GM12878 (cell line): ENCODE measurements at regions not wholly inside any gene's neighbourhood (a gene's known extent, or its start where the extent isn't known, plus 50 kb on each side); places are given as distances from the start of the nearest gene placed in this dataset.

ENCODE experiments used
- ATAC-seq: fragments of 200-7000 bp; cut with Tn5 transposase; 3 replicates; pipeline ENCODE4 v1.9.1; 2020; ENCODE audit warnings: mild to moderate bottlenecking, moderate library complexity
- BruUV-seq: library from RNA; stranded (reverse); fragments of 400-500 nt; replicated peaks from 2 replicates; lab custom pipeline; 2021; lab: Mats Ljungman, UMichigan
- CTCF ChIA-PET: fragments of 300-600 bp; sonication (Branson Sonifier 250); formaldehyde crosslinking; extraction: SDS; loops from one replicate; lab custom pipeline; 2021; ENCODE audit warnings: inconsistent platforms; lab: Yijun Ruan, JAX
- POLR2A ChIA-PET: fragments of 350-600 bp; formaldehyde crosslinking; extraction: SDS; loops from one replicate; lab custom pipeline; 2021; ENCODE audit warnings: inconsistent platforms; lab: Charles Lee
- RAD21 ChIA-PET: fragments of 300-600 bp; sonication (Branson Sonifier 250); formaldehyde crosslinking; loops from one replicate; lab custom pipeline; 2023; ENCODE audit warnings: antibody characterized with exemption; ENCODE audit not compliant: unreplicated experiment; lab: Charles Lee
- SMC1A ChIA-PET: fragments of 300-600 bp; sonication (Branson Sonifier 250); formaldehyde crosslinking; loops from one replicate; lab custom pipeline; 2023; ENCODE audit not compliant: unreplicated experiment, uncharacterized antibody; lab: Charles Lee
- DNase-seq: peaks from one replicate; pipeline ENCODE4 v3.0.0-alpha.2; 2011; ENCODE audit warnings: low read depth, low spot score
- FAIRE-seq: peaks from 3 replicates; lab custom pipeline; 2011; peaks lifted over from hg19 to GRCh38; lab: Jason Lieb, UNC
- H2AFZ ChIP-seq: 2 replicates; pipeline ENCODE4 v1.6.0; 2011; ENCODE audit warnings: low read depth, low read length, control low read depth; ENCODE audit not compliant: control insufficient read depth
- H3K27ac ChIP-seq: 2 replicates; pipeline ENCODE4 v1.5.1; 2011; ENCODE audit warnings: control low read depth; ENCODE audit not compliant: control insufficient read depth, insufficient read depth
- H3K27me3 ChIP-seq, 2 experiments: replicated peaks in 1 of 2; 2 replicates each; pipeline versions ENCODE4 v1.6.0 to v1.6.1; 2011; ENCODE audit warnings: low read length in 1 of 2; ENCODE audit not compliant: control insufficient read depth in 2 of 2, insufficient read depth in 2 of 2
- H3K36me3 ChIP-seq, 2 experiments: 2 replicates each; pipeline ENCODE4 v1.5.1; 2011; ENCODE audit warnings: low read length in 1 of 2; ENCODE audit not compliant: control insufficient read depth in 2 of 2, insufficient read depth in 2 of 2
- H3K4me1 ChIP-seq: 2 replicates; pipeline ENCODE4 v1.6.1; 2011; ENCODE audit warnings: mild to moderate bottlenecking, low read length, moderate library complexity, mixed read lengths; ENCODE audit not compliant: control insufficient read depth, insufficient read depth
- H3K4me2 ChIP-seq: 2 replicates; pipeline ENCODE4 v1.6.0; 2011; ENCODE audit warnings: control low read depth; ENCODE audit not compliant: control insufficient read depth, insufficient read depth
- H3K4me3 ChIP-seq: fragments of 200-600 bp; sonication (generic); 2 replicates; pipeline ENCODE4 v1.5.1; 2016
- H3K79me2 ChIP-seq: 2 replicates; pipeline ENCODE4 v1.6.0; 2011; ENCODE audit warnings: low read length; ENCODE audit not compliant: control insufficient read depth, insufficient read depth
- H3K9ac ChIP-seq: 2 replicates; pipeline ENCODE4 v1.8.0; 2011; ENCODE audit warnings: low read length, control low read depth, mixed read lengths; ENCODE audit not compliant: control insufficient read depth, insufficient read depth
- H3K9me3 ChIP-seq: replicated peaks from 3 replicates; pipeline ENCODE4 v1.5.1; 2011; ENCODE audit warnings: mild to moderate bottlenecking, low read length; ENCODE audit not compliant: control insufficient read depth, insufficient read depth
- H4K20me1 ChIP-seq: 2 replicates; pipeline ENCODE4 v1.6.0; 2011; ENCODE audit not compliant: control insufficient read depth, insufficient read depth
- ESRRA ChIP-seq: IDR thresholded peaks from 2 replicates; pipeline ENCODE4 v1.6.1; 2012; ENCODE audit warnings: mild to moderate bottlenecking, low read length, improper control_type of control experiment
- KAT2A ChIP-seq: conservative IDR thresholded peaks from 2 replicates; pipeline ENCODE4 v1.6.1; 2011; ENCODE audit warnings: low read depth, low read length; ENCODE audit not compliant: control insufficient read depth
- NFYA ChIP-seq: IDR thresholded peaks from 2 replicates; pipeline ENCODE4 v1.6.1; 2011; ENCODE audit warnings: low read depth, mild to moderate bottlenecking, low read length, improper control_type of control experiment, borderline replicate concordance
- NR2F1 ChIP-seq: fragments of 450-650 bp; conservative IDR thresholded peaks from 2 replicates; pipeline ENCODE4 v1.6.1; 2017; ENCODE audit warnings: mild to moderate bottlenecking
- SMAD1 ChIP-seq: fragments of 450-650 bp; IDR thresholded peaks from 2 replicates; pipeline ENCODE4 v1.6.1; 2018; ENCODE audit warnings: mild to moderate bottlenecking, low read depth; ENCODE audit not compliant: partially characterized antibody
- ZNF622 ChIP-seq: fragments of 450-650 bp; IDR thresholded peaks from 2 replicates; pipeline ENCODE4 v1.6.1; 2017; ENCODE audit warnings: mild to moderate bottlenecking, inconsistent platforms
- ZZZ3 ChIP-seq: IDR thresholded peaks from 2 replicates; pipeline ENCODE4 v1.6.1; 2011; ENCODE audit warnings: low read depth; ENCODE audit not compliant: control insufficient read depth, insufficient read length
- WGBS: methylation state at CpG from one replicate; pipeline ENCODE4 v1.1.6; 2016; ENCODE audit warnings: low lambda C conversion rate; ENCODE audit not compliant: insufficient replicate concordance, insufficient coverage; ENCODE audit errors: missing lambda C conversion rate; 5-methylcytosine and 5-hydroxymethylcytosine counted together
- in situ Hi-C: fragments of 300-500 bp; cut with MboI; formaldehyde crosslinking; loops from 9 replicates; pipeline ENCODE4 v1.14.3; 2018; ENCODE audit warnings: mixed read lengths
- intact Hi-C: fragments of 100-400 bp; cut with micrococcal nuclease; formaldehyde crosslinking; loops from one replicate; pipeline ENCODE4 v1.14.2; 2022; ENCODE audit not compliant: unreplicated experiment
- TF ChIP-seq, protein P1 (sequence below): fragments of 150-350 bp; IDR thresholded peaks from 2 replicates; pipeline ENCODE4 v1.6.1; 2014; ENCODE audit warnings: mild to moderate bottlenecking, low read depth, low read length
- TF ChIP-seq, protein P2 (sequence below): IDR thresholded peaks from 2 replicates; pipeline ENCODE4 v1.6.1; 2012; ENCODE audit warnings: low read length, inconsistent platforms
- TF ChIP-seq, protein P3 (sequence below): fragments of 450-650 bp; formaldehyde crosslinking; IDR thresholded peaks from 2 replicates; pipeline ENCODE4 v1.5.0; 2022; ENCODE audit warnings: mild to moderate bottlenecking, missing genetic modification characterization

DNA sequence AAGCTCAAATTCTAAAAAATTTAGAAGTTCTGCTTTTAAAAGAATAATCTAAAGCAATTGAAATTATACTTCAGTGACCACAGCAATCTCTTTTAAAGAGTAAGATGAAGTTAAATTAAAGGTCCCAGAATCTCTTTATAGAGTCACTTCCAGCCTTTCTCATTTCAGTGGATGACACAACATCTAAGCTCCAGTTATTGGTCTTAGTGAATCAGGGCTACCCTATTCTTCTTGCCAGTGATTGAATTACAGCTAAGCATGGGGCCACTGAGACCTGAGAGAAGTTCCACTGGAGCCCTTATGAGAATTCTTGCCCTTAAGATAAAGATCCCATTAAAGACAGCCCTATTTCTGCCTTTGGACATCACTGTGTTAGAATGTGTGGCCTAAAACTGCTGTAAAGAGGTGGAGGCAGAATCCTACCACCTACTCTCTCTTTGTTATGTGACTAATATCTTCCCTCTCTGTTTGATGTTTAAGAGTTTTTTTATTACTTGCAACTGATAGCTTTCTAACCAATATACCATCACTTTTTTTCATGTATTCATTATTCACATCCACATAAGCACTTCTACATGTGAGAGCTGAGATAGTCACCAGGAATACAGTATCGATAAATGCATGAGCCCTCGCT is 128.6 kb downstream of the UNC5CL start:
- Histone ChIP-seq H3K4me1 (no peaks in the 10 kb centered on the region), H3K27ac (no peak overlapping the region), H3K9me3 (no peaks in the 10 kb centered on the region), H3K79me2 (no peaks in the 10 kb centered on the region), H3K36me3 (no peaks in the 10 kb centered on the region), H3K4me3 (no peak overlapping the region), H4K20me1 (no peaks in the 10 kb centered on the region), H3K4me2 (no peak overlapping the region), H2AFZ (no peak overlapping the region), H3K27me3 (no peaks in the 10 kb centered on the region; a peak in 2 of 4 replicates), H3K9ac (no peak overlapping the region)
- SMC1A ChIA-PET, result no interaction called here
- intact Hi-C loops (loop anchor here (10.0 kb wide), 1 partner anchor 576 kb away; no protein-coding TSS in a partner anchor), in situ Hi-C loops (no loop called here)
- DNase-seq, result no peak
- ATAC-seq, result no peak
- no peak for TF ChIP-seq NFYA
- FAIRE-seq, result no peak
- BruUV-seq, result no TSS peak
- RAD21 ChIA-PET, result interaction anchor here (0.7 to 0.9 kb wide), 2 partner anchors 10 to 79 kb away, joined by 3 read pairs; no protein-coding TSS in a partner anchor
- WGBS, result 43% methylated on average over 2 of the region's 2 CpGs
- CTCF ChIA-PET, result interaction anchor here (2.4 kb wide), 1 partner anchor 64 kb away, joined by 23 read pairs; no protein-coding TSS in a partner anchor
- POLR2A ChIA-PET, result no interaction called here

DNA sequence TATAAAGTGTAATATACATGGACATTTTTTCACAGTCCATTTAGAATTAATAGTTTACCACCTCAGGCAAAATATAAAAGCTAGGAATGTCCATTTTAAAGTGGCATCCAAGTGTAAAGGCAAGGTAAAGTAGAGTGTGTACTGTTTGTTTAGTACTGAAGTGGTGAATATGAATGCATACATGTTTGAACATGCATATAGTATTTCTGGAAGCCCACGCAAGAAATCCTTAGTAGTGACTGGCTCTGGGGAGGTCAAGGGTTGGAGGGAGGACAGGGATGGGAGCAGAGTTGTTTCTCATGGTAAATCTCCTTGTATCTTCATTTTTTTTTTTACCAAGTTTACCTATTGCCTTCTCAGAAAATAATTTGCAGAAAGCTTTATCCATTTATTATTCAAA is 129.2 kb downstream of the UNC5CL start:
- no peak for FAIRE-seq
- H3K4me3 ChIP-seq, result no peak overlapping the region
- ChIA-PET SMC1A (no interaction called here), RAD21 (no interaction called here), CTCF (no interaction called here), POLR2A (no interaction called here)
- no peaks in the 10 kb centered on the region for H4K20me1 ChIP-seq
- H3K9me3 ChIP-seq, result no peaks in the 10 kb centered on the region
- ATAC-seq, result no peak
- H3K27ac ChIP-seq, result no peak overlapping the region
- H3K4me2 ChIP-seq, result no peak overlapping the region
- no peak for DNase-seq
- in situ Hi-C loops, result no loop called here
- H3K36me3 ChIP-seq, result no peaks in the 10 kb centered on the region
- H3K4me1 ChIP-seq, result no peaks in the 10 kb centered on the region
- no peaks in the 10 kb centered on the region; a peak in 2 of 4 replicates for H3K27me3 ChIP-seq
- no TSS peak for BruUV-seq
- WGBS, result 0% methylated on average over 1 of the region's 1 CpG
- no peak overlapping the region for H3K9ac ChIP-seq
- no peak overlapping the region for H2AFZ ChIP-seq
- H3K79me2 ChIP-seq, result no peaks in the 10 kb centered on the region
- intact Hi-C loops, result loop anchor here (10.0 kb wide), 1 partner anchor 575 kb away; no protein-coding TSS in a partner anchor
- TF ChIP-seq SMAD1 (no peak), ZNF622 (no peak), ESRRA (no peak), NR2F1 (no peak), KAT2A (no peak), ZZZ3 (no peak)
- TF ChIP-seq, protein P1, sequence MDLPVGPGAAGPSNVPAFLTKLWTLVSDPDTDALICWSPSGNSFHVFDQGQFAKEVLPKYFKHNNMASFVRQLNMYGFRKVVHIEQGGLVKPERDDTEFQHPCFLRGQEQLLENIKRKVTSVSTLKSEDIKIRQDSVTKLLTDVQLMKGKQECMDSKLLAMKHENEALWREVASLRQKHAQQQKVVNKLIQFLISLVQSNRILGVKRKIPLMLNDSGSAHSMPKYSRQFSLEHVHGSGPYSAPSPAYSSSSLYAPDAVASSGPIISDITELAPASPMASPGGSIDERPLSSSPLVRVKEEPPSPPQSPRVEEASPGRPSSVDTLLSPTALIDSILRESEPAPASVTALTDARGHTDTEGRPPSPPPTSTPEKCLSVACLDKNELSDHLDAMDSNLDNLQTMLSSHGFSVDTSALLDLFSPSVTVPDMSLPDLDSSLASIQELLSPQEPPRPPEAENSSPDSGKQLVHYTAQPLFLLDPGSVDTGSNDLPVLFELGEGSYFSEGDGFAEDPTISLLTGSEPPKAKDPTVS, result no peak
- TF ChIP-seq, protein P2, sequence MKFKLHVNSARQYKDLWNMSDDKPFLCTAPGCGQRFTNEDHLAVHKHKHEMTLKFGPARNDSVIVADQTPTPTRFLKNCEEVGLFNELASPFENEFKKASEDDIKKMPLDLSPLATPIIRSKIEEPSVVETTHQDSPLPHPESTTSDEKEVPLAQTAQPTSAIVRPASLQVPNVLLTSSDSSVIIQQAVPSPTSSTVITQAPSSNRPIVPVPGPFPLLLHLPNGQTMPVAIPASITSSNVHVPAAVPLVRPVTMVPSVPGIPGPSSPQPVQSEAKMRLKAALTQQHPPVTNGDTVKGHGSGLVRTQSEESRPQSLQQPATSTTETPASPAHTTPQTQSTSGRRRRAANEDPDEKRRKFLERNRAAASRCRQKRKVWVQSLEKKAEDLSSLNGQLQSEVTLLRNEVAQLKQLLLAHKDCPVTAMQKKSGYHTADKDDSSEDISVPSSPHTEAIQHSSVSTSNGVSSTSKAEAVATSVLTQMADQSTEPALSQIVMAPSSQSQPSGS, result no peak
- TF ChIP-seq, protein P3, sequence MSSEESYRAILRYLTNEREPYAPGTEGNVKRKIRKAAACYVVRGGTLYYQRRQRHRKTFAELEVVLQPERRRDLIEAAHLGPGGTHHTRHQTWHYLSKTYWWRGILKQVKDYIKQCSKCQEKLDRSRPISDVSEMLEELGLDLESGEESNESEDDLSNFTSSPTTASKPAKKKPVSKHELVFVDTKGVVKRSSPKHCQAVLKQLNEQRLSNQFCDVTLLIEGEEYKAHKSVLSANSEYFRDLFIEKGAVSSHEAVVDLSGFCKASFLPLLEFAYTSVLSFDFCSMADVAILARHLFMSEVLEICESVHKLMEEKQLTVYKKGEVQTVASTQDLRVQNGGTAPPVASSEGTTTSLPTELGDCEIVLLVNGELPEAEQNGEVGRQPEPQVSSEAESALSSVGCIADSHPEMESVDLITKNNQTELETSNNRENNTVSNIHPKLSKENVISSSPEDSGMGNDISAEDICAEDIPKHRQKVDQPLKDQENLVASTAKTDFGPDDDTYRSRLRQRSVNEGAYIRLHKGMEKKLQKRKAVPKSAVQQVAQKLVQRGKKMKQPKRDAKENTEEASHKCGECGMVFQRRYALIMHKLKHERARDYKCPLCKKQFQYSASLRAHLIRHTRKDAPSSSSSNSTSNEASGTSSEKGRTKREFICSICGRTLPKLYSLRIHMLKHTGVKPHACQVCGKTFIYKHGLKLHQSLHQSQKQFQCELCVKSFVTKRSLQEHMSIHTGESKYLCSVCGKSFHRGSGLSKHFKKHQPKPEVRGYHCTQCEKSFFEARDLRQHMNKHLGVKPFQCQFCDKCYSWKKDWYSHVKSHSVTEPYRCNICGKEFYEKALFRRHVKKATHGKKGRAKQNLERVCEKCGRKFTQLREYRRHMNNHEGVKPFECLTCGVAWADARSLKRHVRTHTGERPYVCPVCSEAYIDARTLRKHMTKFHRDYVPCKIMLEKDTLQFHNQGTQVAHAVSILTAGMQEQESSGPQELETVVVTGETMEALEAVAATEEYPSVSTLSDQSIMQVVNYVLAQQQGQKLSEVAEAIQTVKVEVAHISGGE, result no peak
